Bone marrow (tissue), 2 donors: ENCODE measurements at regions not wholly inside any gene's neighbourhood (a gene's known extent, or its start where the extent isn't known, plus 50 kb on each side); places are given as distances from the start of the nearest gene placed in this dataset.

Experiments
- DNase-seq, 2 donors: peaks; one replicate each; lab custom pipeline; 2025; lab: John Stamatoyannopoulos, UW

DNA sequence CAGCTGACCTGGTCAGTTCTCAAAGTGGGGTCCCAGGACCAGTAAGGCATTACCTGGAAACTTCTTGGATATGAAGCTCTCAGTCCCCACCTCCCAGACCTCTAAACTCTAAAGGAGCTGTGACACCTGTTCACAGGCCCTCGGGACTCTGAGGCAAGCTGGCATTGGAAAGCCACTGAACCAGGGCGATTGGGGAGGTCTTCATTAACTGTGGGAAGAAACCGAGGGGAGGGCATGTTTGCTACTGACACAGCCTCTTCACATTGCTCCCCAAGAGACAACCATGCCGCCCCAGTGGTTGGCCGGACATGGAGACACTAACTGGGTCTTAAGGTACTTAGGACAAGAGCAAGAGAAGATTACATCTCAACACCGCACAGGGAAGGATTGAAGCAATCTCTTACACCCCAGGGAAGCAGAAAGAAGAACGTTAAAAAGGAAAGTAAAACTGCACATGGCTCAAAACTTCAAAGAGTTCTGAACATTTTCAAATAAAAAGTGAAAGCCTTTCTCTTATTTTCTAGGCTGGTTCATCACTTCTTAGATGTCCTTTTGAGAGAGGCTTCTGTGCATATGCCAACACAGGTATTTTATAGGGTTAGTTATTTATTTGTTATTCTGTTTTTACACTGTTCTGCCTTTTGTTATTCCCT lies 210.0 kb upstream of the CST7 start:
- DNase-seq, result no peak

- no peak for DNase-seq
These were observed 209.3 kb upstream of the CST7 start for GRCh38 chr20:24739746-24740145.

DNA sequence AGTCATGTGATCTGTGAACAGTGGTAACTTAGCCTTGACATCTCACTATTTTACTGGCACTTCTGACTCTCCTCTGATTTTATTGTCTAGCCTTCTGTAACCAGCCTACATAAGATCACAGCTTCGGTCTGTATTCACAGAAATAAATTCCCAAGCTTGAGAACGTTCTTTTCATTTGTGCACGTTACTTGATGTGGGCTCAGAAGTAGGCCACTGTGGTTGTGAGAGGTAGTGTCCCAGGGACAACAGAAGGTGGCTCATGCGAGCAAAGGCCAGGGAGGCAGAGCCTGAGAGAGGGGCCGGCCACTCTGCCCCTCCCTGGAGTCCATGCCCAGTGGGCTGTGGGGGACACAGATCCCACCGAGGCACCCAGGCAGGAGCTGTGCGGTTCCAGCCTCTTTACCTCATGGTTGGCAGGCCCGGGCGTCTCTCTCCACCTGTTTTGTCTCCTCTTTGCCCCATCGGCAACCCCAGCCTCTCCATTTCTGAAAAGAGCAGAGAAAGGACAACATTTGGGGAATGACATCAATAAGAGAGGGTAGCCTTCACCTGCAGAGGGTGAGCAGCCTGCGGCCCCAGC lies 207.5 kb upstream of the CST7 start:
- DNase-seq, result no peak

- no peak for DNase-seq
These were observed 206.6 kb upstream of the CST7 start for GRCh38 chr20:24742436-24742835.

DNA sequence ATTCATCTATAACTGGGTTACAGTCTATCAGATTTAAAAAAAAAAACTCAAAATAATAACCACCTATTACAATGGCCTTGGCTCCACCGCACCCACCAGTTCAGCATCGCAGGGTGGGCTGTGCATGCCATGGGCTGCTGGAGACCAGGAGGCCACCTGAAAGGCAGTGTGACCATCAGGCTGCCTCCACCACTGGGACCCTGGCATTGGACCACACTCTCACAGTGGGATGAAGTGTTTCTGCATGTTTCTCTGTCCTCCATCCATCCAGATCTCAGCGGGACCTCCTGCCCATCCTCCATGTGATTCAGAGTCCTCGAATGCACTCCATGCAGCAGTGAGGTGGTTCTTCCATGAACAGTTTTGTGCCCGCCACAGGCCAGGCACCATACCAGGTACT lies 206.1 kb upstream of the CST7 start:
- DNase-seq, result no peak

DNA sequence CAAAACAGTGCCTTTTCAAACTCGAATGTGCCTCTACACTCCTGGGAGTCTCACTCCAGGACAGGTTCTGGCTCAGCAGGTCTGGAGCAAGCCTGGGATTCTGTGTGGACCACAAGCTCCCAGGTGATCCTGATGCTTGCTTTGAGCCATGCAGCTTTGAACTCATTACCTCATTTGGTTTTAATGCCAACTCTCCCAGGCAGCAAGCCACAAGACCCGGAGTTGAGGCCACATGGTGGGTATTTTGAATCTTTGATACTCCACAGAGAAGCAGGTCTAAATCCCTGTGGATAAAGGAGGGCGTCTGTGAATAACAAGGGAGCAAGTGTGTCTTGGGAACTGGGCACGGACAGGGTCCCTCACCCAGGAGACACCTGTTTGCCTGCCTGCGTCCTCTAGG lies 205.4 kb upstream of the CST7 start:
- no peak for DNase-seq

DNA sequence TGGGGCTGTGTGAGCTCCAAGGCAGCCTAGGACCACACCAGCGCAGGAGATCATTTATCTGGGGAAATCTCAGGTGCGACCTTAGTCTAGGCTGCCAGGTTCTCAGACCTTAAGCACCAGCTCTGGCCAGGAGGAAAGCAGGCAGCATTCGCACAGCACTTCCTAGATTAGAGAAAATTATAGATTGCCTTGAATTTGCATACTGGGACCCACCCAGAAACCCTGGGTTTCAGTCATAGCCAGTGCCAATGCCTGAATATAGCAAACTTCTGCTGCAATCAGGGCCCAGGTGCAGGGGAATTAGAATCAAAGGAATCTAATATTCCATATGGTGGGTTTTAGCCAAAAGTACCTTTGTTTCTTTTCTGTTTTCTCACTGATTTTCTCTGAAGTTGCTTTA lies 204.3 kb upstream of the CST7 start:
- DNase-seq, result no peak

- no peak for DNase-seq
These were observed 203.9 kb upstream of the CST7 start for GRCh38 chr20:24745206-24745605.

DNA sequence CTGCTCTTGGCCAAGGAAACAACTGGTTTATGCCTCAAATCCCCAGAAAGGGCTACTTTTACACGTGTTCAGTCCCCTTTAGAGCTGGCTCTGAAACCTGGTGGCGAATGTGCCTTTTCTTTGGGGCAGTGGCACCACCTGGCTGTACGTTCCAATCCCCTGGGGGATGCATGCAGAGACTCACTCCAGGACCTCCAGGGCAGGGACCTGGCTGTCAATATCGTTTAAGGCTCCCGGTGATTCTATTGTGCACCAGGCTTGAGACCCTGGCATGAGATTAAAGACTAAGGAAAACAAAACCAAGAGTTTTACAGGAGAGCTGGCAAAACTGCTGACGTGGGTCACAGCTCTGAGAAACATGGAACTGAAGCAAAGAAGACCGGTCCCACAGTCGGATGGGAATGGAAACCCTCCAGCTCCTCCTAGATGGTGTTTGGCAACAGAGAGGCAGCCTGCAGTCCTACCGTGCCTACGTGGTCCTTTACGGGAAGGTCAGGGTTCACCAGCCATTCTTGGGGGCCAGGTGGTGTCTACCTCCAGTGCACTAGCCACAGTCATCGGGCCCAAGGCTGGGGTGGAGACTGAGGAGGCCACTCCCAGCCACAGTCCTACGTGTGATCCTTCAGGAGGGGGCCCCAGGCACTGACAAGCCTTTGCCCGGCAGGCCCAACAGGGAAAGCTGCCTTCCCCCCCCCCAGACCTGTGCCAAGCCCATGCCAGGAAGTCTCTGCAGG lies 203.3 kb upstream of the CST7 start:
- no peak for DNase-seq

DNA sequence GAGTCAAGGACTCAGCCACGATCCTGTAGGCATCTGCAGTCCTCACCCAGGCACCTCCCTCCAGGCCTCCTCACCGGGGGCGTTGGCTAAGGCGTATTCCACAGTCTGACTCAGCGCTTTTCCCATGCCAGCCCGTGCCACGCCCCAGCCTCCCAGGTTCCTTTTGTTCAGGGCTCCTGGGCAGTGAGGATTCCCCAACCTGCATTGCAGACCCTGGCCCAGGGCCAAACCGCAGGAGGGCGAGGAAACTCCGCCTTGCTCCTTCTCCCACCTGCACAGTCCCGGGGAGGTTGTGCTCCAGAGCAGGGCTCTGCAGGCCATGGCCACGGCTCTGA lies 202.8 kb upstream of the CST7 start:
- DNase-seq, result no peak

DNA sequence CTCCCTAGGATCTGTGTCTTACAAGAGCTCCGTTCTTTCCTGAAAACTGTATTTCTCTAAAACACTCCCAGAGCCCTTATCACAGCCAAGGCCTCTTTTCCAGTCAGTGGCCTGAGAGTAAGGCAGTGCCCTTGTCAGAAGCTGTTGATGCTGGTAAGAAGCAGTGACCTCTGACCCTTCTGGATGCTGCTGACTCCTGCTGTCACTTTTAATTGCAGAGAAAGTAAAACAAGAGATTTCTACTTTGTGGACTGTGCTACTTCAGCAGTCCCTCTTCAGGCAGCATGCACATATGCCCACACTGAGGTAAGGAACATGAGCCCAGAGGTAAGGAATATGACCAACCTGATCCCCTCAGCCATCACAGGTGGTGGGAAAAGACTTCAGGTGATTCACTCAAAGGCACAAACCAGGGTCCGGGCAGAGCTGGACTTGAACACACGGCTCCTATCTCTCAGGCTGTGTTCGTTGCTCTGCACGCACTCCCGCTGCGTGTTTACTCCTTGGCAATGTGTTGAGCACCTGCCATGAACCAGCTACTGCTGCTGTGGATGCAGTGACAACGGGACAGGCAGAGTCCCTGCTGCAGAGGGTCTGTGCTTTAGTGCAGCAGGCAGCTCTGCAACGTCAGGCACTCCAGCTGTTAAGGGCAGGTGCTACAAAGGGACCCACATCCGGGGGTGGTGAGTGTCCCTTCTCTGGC lies 201.9 kb upstream of the CST7 start:
- DNase-seq, result no peak

- DNase-seq, result no peak
These were observed 201.0 kb upstream of the CST7 start for GRCh38 chr20:24747881-24748595.

GRCh38 chr20:24751551-24751950 lies 197.5 kb upstream of the CST7 start:
- no peak for DNase-seq

DNA sequence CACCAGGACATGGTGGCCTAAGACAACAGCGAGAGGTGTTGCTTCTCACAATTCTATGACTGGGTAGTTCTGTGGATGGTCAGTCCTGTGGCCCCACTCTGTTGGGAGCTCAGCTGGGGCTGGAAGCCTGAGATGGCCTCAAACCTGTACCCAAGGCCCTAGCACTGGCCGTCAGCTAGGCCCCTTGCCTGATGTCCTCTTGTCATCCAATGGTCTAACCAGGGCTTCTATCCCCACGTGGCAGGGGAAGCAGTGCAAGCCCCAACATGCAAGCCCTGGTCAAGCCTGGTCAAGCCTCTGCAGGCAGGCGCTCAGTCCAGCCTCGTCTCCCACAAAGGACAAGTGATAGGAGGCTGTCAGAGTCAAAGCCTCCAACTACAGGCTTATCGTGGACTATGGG lies 196.5 kb upstream of the CST7 start:
- no peak for DNase-seq

GRCh38 chr20:24753130-24753529 lies 195.9 kb upstream of the CST7 start:
- no peak for DNase-seq

- no peak for DNase-seq
These were observed 194.4 kb upstream of the CST7 start for GRCh38 chr20:24754691-24755090.

- no peak for DNase-seq
These were observed 193.6 kb upstream of the CST7 start for GRCh38 chr20:24755411-24755922.

- DNase-seq, result no peak
These were observed 192.6 kb upstream of the CST7 start for GRCh38 chr20:24756292-24757025.

- DNase-seq, result no peak
These were observed 187.6 kb upstream of the CST7 start for GRCh38 chr20:24761220-24762065.

GRCh38 chr20:24762371-24762770 lies 186.7 kb upstream of the CST7 start:
- no peak for DNase-seq
